Muscle of back (tissue), 3 donors: ENCODE measurements at regions not wholly inside any gene's neighbourhood (a gene's known extent, or its start where the extent isn't known, plus 50 kb on each side); places are given as distances from the start of the nearest gene placed in this dataset.

Experiments
- DNase-seq, 3 donors: peaks; one replicate each; pipeline versions ENCODE4 v3.0.0 to v3.0.0-alpha.2; 2013

- DNase-seq: peak in 1 of 3 donors; percentile 4
These were observed 678.0 kb upstream of the CDH2 start for GRCh38 chr18:28854964-28855363.

DNA sequence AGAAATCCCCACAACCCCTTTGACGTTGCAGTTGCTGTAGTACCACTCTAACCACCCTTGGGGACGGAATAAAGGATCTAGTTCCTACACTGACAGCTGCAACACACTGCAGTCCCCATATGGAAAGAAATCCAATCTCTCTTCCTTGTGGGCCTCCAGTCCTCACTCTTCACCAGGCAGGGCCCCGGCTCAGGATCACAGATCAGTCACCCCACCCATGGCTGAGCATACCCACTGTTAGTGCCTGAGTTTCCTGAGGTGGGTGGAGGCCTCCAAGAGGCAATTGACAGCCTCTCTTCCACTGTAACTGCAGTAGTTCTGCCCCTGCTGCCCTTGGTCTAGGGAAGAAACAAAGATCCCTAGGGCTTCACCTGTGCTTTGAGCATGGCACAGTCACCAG, 670.0 kb upstream of the CDH2 start:
- no peak for DNase-seq

GRCh38 chr18:28837100-28837499, 660.2 kb upstream of the CDH2 start:
- no peak for DNase-seq

- no peak for DNase-seq
These were observed 658.0 kb upstream of the CDH2 start for GRCh38 chr18:28834889-28835288.

- DNase-seq: no peak
These were observed 655.0 kb upstream of the CDH2 start for GRCh38 chr18:28831908-28832307.

DNA sequence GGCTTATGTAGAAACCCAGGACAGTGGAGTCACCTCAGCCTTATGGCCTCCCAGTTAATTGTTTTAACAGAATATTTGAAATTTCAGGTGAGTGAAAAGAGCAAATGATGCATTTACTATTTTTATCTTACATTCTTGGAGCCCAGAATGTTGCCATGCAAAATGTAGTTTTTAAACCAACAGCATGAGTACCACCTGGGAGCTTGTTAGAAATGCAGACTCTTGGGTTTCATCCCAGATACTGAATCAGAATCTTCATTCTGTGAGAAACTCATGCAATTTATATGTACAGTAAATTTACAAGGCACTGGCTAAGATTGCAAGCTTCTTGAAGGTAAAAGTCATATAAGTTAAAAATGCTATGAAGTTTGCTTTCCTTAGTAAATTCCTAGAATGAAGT, 654.5 kb upstream of the CDH2 start:
- DNase-seq: no peak

- no peak for DNase-seq
These were observed 649.2 kb upstream of the CDH2 start for GRCh38 chr18:28826107-28826506.

GRCh38 chr18:28824183-28824574, 647.2 kb upstream of the CDH2 start:
- no peak for DNase-seq

- DNase-seq: no peak
These were observed 646.7 kb upstream of the CDH2 start for GRCh38 chr18:28823506-28824182.

GRCh38 chr18:28820353-28820752, 643.4 kb upstream of the CDH2 start:
- DNase-seq: no peak

DNA sequence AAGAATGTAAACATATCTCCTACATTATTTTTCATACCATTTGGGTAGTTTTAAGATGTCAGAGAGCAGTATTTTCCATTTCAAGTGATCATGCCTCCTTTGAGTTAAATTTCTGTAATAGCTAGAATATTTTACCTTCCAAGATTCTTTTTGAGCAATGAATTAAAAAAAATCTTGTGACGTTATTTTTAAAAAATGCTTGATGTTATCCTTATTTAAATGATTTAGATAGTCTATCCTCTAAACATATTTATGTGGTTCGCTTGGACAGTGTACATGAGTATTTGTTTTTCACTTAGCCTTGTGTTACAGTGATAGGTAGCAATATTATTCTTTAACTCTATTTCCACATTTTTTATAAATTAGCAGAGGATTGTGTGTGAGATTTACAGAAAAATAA, 639.2 kb upstream of the CDH2 start:
- DNase-seq: no peak

DNA sequence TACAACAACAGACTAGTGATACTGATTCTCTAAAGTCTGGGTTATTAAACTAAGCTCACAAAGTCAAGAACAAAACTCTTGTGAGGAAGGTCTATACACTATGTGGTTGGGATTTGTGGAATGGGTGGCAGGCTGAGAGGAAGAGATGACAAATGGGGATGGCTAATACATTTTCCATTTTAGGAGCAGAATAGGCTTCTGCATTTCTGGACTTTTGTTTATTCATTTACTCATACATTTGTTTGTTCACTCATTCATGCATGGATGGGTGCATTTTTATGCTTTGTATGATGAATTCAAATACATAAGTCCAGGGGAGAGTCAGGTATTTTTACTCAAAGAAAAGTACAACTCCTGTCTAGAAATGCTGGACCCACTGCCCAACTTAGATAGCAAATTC, 637.4 kb upstream of the CDH2 start:
- DNase-seq: no peak

- DNase-seq: no peak
These were observed 631.4 kb upstream of the CDH2 start for GRCh38 chr18:28808373-28808772.

- DNase-seq: no peak
These were observed 628.6 kb upstream of the CDH2 start for GRCh38 chr18:28805491-28805890.

GRCh38 chr18:28804512-28805202, 627.7 kb upstream of the CDH2 start:
- no peak for DNase-seq

- DNase-seq: no peak
These were observed 625.6 kb upstream of the CDH2 start for GRCh38 chr18:28802546-28802945.

- no peak for DNase-seq
These were observed 624.9 kb upstream of the CDH2 start for GRCh38 chr18:28801876-28802275.

GRCh38 chr18:28794459-28795245, 617.7 kb upstream of the CDH2 start:
- peak in 1 of 3 donors; percentile 42 for DNase-seq

DNA sequence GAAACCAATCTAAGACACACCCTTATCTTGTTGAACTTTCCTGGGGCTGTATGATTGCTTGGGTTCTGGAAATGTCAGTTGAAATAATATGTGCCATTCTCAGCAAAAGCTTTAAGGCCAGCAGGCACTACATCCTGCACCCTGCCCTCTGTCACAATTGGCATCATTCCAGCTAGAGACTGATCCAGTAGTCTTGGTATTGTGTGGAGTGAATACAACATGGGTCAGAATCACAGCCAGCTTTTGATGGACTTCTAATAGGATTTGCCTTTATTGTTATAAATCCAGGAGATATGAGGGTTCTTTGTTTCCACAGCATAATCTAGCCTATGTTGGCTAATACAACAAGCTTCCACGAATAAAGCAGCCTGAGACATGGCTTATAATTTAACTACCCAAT, 617.0 kb upstream of the CDH2 start:
- no peak for DNase-seq

DNA sequence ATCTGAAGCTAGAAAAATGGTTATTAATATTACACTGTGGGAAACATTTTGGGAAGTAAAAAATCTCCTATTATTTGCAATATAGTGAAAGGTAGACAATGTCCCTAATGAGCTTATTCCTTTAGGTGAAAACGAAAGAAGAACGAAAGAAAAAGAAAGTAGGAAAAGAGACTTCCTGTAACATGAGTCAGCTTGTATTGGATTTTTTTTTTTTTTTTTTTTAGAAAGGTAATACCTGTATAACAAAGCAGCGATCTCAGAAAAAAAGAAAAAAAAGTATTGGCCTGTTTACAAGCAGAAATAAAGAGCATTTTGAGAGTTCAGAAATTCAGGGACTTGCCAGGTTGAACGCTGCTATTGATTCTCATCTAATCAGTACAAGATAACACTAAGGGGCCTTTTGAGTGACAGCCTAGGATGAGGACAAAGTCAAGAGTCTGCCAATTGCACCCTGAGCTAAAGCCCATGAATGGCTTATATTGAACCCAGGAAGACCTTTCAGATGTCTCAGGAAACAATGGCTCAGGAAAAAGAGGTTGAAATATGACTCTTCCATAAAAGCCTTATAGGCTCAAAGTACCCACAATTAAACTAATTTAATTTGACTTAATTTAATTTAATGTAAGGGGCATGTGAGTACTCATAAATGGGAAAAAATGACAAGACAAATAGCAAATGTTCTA, 615.6 kb upstream of the CDH2 start:
- DNase-seq: no peak

DNA sequence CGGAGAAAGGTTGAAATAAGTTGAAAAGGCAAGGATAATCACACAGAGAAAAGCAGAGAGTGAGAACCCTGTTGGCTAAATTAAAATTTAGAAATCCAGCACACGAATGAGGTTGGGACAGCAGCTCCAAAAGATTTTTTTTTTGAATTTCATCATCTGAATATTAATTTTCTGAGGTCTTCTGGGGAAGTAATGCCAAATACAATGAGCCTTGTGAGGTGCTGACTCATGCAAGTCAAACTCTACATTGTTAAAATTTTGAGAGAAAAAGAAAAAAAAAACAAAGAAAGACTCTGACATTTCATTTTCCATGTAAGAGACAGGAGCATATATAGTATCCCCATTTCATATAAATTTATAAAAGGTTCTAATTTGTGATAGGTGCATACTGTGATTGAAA, 614.2 kb upstream of the CDH2 start:
- DNase-seq: no peak

DNA sequence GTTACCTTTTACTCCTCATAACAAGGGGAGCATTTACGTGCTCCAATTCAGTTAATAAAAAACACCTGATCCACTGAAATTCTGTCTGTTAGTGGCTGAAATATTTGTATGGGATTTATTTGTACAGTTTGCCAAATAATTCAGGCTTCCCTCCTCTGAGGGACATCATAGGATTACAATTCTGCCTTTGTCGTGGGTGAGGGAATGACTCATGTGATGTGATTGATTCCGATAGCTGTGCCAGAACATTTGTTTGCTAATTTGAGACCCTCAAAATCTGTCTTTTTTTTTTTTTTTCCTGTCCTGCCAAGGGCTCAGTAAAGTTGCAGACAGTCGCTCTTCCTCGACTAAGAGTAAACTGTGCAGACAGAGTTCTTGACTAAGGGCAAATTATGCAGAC, 612.6 kb upstream of the CDH2 start:
- DNase-seq: peak in 1 of 3 donors; percentile 36
